Mucosa of stomach (tissue), 1 donor: ENCODE measurements at regions not wholly inside any gene's neighbourhood (a gene's known extent, or its start where the extent isn't known, plus 50 kb on each side); places are given as distances from the start of the nearest gene placed in this dataset.

Source experiments
- H3K27me3 ChIP-seq: one replicate; pipeline ENCODE4 v1.7.0; 2013; ENCODE audit warnings: mild to moderate bottlenecking, low read length; ENCODE audit not compliant: control insufficient read depth, insufficient read depth
- H3K36me3 ChIP-seq: one replicate; pipeline ENCODE4 v1.7.0; 2013; ENCODE audit warnings: low read length; ENCODE audit not compliant: control insufficient read depth, insufficient read depth
- H3K4me1 ChIP-seq: one replicate; pipeline ENCODE4 v1.7.0; 2013; ENCODE audit warnings: mild to moderate bottlenecking, low read length; ENCODE audit not compliant: control insufficient read depth, insufficient read depth
- H3K4me3 ChIP-seq: one replicate; pipeline ENCODE4 v1.7.0; 2013; ENCODE audit warnings: low read length
- H3K9ac ChIP-seq: one replicate; pipeline ENCODE4 v1.7.0; 2013; ENCODE audit warnings: mild to moderate bottlenecking, low read length, moderate library complexity
- H3K9me3 ChIP-seq: one replicate; pipeline ENCODE4 v1.7.0; 2013; ENCODE audit warnings: mild to moderate bottlenecking, low read length, moderate library complexity; ENCODE audit not compliant: control insufficient read depth
- donor health status: Pancreatic carcinoma.

DNA sequence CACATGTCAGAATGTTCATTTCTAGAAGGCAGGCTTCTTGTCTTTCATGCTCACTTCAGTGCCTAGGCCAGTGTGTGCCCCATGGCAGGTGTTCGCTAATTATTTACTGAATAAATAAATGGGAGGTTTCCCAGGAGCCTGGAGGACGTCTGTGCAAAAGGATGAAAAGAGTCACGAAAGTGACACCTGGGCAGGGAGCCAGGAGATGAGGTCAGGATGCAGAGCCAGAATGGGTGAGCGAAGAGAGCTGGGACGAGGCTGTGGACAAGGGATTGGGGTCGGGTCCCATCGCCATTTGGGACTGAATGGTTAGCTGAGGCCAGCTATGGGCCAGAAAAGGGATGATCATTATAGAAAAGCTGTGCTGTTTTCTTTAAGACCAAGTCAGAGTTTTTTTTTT, 560.4 kb downstream of the TBC1D22A start:
- H3K9ac ChIP-seq: no peak overlapping the region
- H3K4me1 ChIP-seq: no peaks in the 10 kb centered on the region
- no peak overlapping the region for H3K4me3 ChIP-seq
- H3K36me3 ChIP-seq: no peaks in the 10 kb centered on the region
- H3K27me3 ChIP-seq: no peaks in the 10 kb centered on the region
- no peaks in the 10 kb centered on the region for H3K9me3 ChIP-seq

DNA sequence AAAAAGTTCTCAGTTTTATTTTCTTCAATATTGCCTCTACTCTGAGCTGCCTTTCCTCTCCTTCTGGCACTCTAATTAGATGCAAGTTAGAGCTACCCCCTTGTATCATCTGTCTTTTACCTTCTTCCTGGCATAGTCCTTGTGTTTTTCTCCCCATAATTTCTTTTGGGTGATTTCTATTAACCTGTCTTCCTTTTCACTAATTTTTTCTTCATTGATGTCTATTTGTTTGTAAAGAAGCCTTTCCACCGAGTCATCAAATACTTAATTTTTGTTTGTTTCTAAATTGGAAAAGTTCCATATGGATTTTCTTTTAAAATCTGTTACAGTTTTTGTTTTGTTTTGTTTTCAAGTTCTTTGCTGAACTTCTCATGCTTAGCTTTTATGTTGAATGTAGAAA, 558.1 kb downstream of the TBC1D22A start:
- Histone ChIP-seq H3K9ac (no peak overlapping the region), H3K9me3 (no peaks in the 10 kb centered on the region), H3K27me3 (no peaks in the 10 kb centered on the region), H3K4me3 (no peak overlapping the region), H3K4me1 (no peaks in the 10 kb centered on the region), H3K36me3 (no peaks in the 10 kb centered on the region)

DNA sequence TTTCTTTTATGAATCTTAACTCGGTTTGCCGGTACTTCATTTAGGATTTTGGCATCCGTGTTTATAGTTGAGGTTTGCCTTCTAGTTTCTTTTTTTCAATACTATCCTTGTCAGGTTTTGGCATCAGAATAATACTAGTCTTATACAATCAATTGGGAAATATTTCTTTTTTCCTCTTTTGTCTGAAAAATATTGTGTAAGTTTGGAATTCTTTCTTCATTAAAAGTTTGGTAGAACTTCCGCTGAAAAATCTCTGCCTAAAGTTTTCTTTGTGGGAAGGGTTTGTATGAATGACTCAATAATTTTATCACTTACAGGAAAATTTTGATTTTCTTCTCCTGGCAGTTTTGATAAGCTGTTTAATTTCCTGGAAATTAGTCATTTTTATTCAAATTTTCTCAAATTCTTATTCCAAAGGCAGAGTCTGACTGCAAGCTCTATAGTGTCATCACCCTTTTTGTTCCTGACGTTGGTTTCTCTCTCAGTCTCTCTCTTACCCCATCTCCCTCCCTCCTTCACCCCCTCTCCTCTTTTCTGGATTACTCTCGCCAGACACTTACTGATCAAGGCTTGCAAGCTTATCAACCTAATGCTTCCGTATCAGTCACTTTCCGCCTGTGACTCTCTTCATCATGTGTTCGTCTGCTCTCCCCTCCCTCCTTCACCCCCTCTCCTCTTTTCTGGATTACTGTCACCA, 555.7 kb downstream of the TBC1D22A start:
- Histone ChIP-seq H3K4me1 (no peaks in the 10 kb centered on the region), H3K4me3 (no peak overlapping the region), H3K27me3 (no peaks in the 10 kb centered on the region), H3K9me3 (no peaks in the 10 kb centered on the region), H3K9ac (no peak overlapping the region), H3K36me3 (no peaks in the 10 kb centered on the region)

DNA sequence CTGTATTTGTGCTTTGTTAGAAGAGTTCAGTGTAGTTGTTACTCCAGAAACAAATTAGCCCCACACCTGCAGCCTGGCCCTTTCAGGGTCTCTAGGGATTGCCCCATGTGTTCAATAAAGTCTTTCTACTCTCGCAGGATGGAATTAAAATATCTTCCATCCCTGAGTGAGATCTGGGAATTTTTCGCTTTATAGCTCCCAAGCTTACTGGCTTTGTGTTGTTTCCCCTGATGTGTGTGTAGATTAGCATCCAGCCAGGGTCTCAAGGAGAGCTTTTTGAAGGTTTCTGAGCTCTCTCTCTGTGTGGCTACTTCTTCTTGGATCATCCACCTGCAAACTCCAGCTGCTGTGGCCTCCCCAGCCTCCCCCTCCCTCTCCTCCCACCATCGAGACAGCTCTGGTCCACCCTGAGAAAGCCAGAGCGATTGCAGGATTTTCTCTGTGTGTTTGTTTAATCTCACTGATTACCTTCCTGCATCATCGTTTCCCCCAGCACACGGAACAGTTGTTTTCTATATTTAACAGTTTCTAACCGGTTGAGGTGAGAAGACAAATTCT, 553.5 kb downstream of the TBC1D22A start:
- Histone ChIP-seq H3K9ac (no peak overlapping the region), H3K36me3 (no peaks in the 10 kb centered on the region)

DNA sequence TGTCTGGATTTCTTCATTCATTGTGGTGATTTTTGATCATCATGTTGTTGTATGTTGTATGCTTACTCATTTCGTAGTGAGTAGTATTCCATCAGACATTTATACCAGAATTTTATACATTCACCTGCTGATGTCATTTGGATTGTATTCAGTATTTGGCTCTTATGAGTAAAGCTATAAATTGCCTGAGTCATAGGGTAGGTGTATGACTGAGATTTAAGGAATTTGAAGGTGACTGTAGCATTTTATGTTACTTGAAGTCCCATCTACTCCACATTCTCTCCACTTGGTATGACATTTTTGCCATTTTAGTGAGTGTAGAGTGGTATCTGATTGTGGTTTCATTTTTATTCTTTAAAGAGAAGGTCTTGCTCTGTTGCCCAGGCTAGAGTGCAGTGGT, 548.2 kb downstream of the TBC1D22A start:
- Histone ChIP-seq H3K36me3 (no peaks in the 10 kb centered on the region), H3K4me3 (no peak overlapping the region)

More for the DNA sequence above, 553.5 kb downstream of the TBC1D22A start:
- H3K9me3 ChIP-seq: no peaks in the 10 kb centered on the region
- H3K27me3 ChIP-seq: no peaks in the 10 kb centered on the region
- H3K4me1 ChIP-seq: no peaks in the 10 kb centered on the region
- no peak overlapping the region for H3K4me3 ChIP-seq

DNA sequence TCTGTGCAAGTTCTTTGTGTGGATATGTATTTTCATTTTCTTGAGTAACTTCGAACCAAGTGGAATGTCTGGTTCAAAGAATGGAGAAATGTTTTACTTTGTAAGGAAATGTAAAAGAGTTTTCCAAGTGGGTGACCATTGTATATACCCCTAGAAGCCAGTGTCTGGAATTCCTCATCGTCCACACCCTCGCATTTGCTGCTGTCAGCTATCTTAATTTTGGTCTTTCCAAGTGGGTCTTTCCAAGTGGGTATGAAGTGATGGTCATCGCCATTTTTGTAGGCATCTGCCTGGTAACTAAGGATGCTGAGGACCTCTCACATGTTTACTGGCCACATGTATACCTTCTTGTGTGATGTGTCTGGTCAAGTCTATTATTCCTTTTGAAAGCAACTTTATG, 547.5 kb downstream of the TBC1D22A start:
- Histone ChIP-seq H3K4me3 (no peak overlapping the region), H3K9ac (no peak overlapping the region), H3K27me3 (no peaks in the 10 kb centered on the region), H3K36me3 (no peaks in the 10 kb centered on the region), H3K9me3 (no peaks in the 10 kb centered on the region), H3K4me1 (no peaks in the 10 kb centered on the region)

More for the DNA sequence above, 548.2 kb downstream of the TBC1D22A start:
- Histone ChIP-seq H3K27me3 (no peaks in the 10 kb centered on the region), H3K9me3 (no peaks in the 10 kb centered on the region), H3K9ac (no peak overlapping the region), H3K4me1 (no peaks in the 10 kb centered on the region)

DNA sequence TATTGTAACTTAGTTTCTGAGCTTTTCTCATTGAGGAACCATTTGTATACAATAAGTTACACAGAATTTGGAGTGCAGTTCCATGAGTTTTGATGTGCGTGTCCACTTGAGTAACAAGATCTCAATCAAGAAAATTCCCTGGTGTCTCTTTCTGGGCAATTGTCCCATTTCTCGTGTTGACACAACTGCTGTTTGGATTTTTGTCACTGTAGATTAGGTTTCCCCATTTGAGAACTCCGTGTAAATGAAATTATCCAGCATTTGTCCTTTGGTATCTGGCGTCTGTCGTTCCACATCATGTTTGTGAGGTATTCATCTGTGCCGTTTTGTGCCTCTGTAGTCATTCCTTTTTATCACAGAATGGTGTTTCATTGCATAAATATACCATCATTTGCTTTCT, 547.0 kb downstream of the TBC1D22A start:
- Histone ChIP-seq H3K9ac (no peak overlapping the region), H3K9me3 (no peaks in the 10 kb centered on the region), H3K4me3 (no peak overlapping the region), H3K36me3 (no peaks in the 10 kb centered on the region), H3K4me1 (no peaks in the 10 kb centered on the region), H3K27me3 (no peaks in the 10 kb centered on the region)

DNA sequence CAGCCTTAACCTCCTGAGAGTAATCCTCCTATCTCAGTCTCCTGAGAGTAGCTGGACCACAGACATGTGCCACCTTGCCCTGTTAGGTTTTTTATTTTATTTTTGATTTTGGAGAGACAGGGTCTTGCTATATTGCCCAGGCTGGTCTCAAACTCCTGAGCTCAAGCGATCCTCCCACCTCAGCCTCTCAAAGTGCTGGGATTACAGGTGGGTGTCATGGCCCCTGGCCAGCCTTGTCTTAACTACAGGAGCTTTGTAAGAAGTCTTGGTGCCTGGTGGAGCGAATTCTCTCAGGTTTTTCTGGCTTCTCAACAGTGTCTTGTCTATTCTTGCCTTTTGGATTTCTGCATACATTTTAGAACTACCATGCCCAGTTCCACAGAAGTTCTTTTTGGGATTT, 546.4 kb downstream of the TBC1D22A start:
- Histone ChIP-seq H3K36me3 (no peaks in the 10 kb centered on the region), H3K4me1 (no peaks in the 10 kb centered on the region), H3K4me3 (no peak overlapping the region), H3K27me3 (no peaks in the 10 kb centered on the region), H3K9me3 (no peaks in the 10 kb centered on the region), H3K9ac (no peak overlapping the region)

DNA sequence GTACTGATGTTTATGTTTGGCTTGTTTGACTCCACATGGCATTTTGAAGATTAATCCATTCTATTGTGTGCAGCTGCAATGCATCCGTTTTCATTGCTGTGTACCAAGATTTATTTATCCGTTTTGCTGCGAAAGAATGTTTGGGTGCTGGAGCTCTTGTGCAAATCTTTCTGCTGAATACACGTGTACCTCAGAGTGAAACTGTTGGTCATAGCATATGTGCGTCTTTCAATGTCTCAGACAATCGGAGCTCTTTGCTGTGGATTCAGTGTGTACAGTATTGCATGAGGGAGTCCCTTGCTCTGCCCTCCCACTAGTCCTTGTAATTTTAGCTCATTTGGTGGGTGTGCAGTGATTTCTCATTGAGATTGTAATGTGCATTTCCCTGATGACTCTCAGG, 545.4 kb downstream of the TBC1D22A start:
- Histone ChIP-seq H3K9me3 (no peaks in the 10 kb centered on the region), H3K4me1 (no peaks in the 10 kb centered on the region), H3K4me3 (no peak overlapping the region), H3K36me3 (no peaks in the 10 kb centered on the region), H3K27me3 (no peaks in the 10 kb centered on the region), H3K9ac (no peak overlapping the region)

DNA sequence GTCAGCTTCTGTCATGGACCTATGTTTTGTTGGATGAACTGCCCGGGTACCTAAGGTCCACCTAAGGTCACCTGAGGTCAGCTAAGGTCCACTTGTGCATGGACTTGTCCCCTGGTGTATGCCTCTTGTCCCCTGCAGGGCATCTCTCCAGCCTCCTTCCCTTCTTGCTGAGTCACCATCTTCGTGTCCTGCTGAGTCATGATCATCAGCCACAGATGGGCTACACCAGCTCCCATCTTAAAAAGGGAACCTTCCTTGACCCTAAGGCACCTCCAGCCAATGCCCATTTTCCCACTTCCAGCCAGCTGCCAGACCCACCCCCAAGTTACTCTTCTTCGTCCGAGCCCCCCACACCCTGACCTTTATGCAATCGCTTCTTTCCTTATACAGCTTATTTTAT, 544.9 kb downstream of the TBC1D22A start:
- H3K4me3 ChIP-seq: no peak overlapping the region
- H3K27me3 ChIP-seq: no peaks in the 10 kb centered on the region
- H3K36me3 ChIP-seq: no peaks in the 10 kb centered on the region
- H3K9ac ChIP-seq: no peak overlapping the region
- H3K9me3 ChIP-seq: no peaks in the 10 kb centered on the region
- H3K4me1 ChIP-seq: no peaks in the 10 kb centered on the region

DNA sequence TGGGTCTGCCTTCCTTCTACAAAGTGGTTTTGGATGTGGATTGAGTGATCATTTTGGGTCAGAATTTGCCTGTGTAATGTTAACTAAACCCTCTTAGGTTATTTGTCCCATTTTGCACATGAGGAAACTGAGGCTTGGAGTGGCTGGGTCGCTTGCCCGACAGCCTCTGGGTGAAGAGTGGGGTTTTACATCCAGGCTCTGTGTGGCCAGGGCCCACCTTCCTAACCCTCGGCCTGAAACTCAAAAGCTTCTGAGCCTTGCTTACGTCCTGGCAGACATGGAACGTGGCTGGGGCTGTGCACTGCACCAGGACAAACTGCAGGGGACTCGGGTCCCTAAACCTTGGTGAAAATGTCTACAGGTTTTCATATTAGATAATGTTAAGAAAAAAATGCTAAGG, 542.4 kb downstream of the TBC1D22A start:
- Histone ChIP-seq H3K36me3 (no peaks in the 10 kb centered on the region), H3K9me3 (no peaks in the 10 kb centered on the region), H3K4me1 (no peaks in the 10 kb centered on the region), H3K27me3 (no peaks in the 10 kb centered on the region), H3K9ac (no peak overlapping the region), H3K4me3 (no peak overlapping the region)

DNA sequence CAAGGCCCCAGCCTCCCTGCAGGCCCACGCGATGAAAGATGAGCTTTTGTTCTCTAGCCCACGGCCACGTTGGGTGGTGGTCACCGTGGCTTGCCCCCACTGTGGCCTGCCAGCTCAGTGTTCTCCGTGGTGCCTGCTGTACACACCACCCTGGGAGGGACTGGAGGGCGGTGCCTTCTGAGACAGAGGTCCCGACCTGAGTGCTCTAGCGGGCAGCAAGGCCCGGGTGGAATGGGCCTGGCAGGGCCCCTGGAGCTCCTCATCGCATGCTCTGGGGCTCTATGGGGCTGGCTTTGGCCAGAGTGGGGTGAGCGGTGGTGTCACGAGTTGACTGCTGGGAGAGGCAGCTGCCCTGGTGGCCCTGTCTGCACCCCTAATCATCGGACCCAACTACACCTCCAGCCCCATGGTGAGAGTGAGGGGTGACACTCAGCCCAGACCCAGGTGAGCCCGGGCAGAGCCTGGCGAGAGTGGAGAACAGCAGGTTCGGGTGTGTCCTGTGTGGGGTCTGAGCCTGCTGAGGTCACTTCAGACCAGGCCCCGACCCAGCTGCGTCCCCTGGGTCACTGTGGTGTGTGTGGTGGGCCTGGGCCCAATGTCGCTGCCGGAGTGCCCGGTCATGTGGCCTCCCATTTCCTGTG, 541.9 kb downstream of the TBC1D22A start:
- no peaks in the 10 kb centered on the region for H3K27me3 ChIP-seq
- no peak overlapping the region for H3K9ac ChIP-seq

More for the DNA sequence above, 541.9 kb downstream of the TBC1D22A start:
- Histone ChIP-seq H3K36me3 (no peaks in the 10 kb centered on the region), H3K4me1 (no peaks in the 10 kb centered on the region), H3K4me3 (no peak overlapping the region), H3K9me3 (no peaks in the 10 kb centered on the region)
